HCT116 (cell line): ENCODE measurements at regions not wholly inside any gene's neighbourhood (a gene's known extent, or its start where the extent isn't known, plus 50 kb on each side); places are given as distances from the start of the nearest gene placed in this dataset.
A peak's percentile ranks its signal among the peaks of the same experiment; 100 is the strongest.
"Not testable (repeated sequence)": the region's sequence is repeated elsewhere in the genome, so short reads cannot be mapped to it uniquely, and the experiment has no call there.

Experiments
- ATAC-seq: fragments of 200-7000 bp; cut with Tn5 transposase; 2 replicates; pipeline ENCODE4 v1.9.1; 2020; ENCODE audit warnings: mild to moderate bottlenecking, moderate library complexity
- BruUV-seq: library from RNA; stranded (reverse); fragments of 400-500 nt; replicated peaks from 2 replicates; lab custom pipeline; 2021; lab: Mats Ljungman, UMichigan
- CTCF ChIA-PET: fragments of 300-600 bp; sonication (Branson Sonifier 250); formaldehyde crosslinking; loops from one replicate; lab custom pipeline; 2021; ENCODE audit warnings: antibody characterized with exemption; lab: Charles Lee
- POLR2A ChIA-PET: fragments of 300-600, 350-600 bp; sonication (Branson Sonifier 250); formaldehyde crosslinking; loops from one replicate; lab custom pipeline; 2021; ENCODE audit warnings: antibody characterized with exemption; lab: Charles Lee
- RAD21 ChIA-PET, 2 experiments: fragments of 300-600 bp; sonication (Branson Sonifier 250); formaldehyde crosslinking; loops; one replicate each; lab custom pipeline; 2023; ENCODE audit warnings: low total read pairs in 2 of 2; ENCODE audit not compliant: uncharacterized antibody in 2 of 2, unreplicated experiment in 2 of 2, low non-redundant PET in 1 of 2; lab: Charles Lee
- DNase-seq: peaks from one replicate; pipeline ENCODE4 v3.0.0-alpha.2; 2010; ENCODE audit warnings: low read depth, low spot score
- H2AFZ ChIP-seq: fragments of 200-600 bp; shearing (Covaris generic), sonication (generic); 2 replicates; pipeline ENCODE4 v1.6.1; 2017; ENCODE audit warnings: low read depth, mixed run types, mixed read lengths, antibody characterized with exemption, low read length; ENCODE audit not compliant: poor library complexity, severe bottlenecking
- H3K27ac ChIP-seq: 2 replicates; pipeline ENCODE4 v1.5.1; 2012; ENCODE audit warnings: low read depth, low read length
- H3K27me3 ChIP-seq: fragments of 200-600 bp; sonication (generic); 2 replicates; pipeline ENCODE4 v1.6.1; 2016; ENCODE audit warnings: mixed run types, low read length, mixed read lengths; ENCODE audit not compliant: insufficient read depth
- H3K36me3 ChIP-seq, 2 experiments: fragments of 200-500 bp in 1 of 2; fragments of 200-600 bp in 1 of 2; sonication (Bioruptor generic) in 1 of 2; sonication (generic) in 1 of 2; 2 replicates each; pipeline versions ENCODE4 v1.5.1 to v1.6.1; 2014 to 2016; ENCODE audit warnings: low read length in 2 of 2, inconsistent platforms in 1 of 2, mixed read lengths in 1 of 2, mixed run types in 1 of 2; ENCODE audit not compliant: insufficient read depth in 2 of 2, control insufficient read depth in 1 of 2
- H3K4me1 ChIP-seq, 2 experiments: fragments of 200-600 bp in 1 of 2; sonication (generic) in 1 of 2; 2 replicates each; pipeline versions ENCODE4 v1.5.1 to v1.6.1; 2012 to 2017; ENCODE audit warnings: low read length in 2 of 2, inconsistent platforms in 1 of 2, mild to moderate bottlenecking in 1 of 2, mixed read lengths in 1 of 2, mixed run types in 1 of 2, moderate library complexity in 1 of 2; ENCODE audit not compliant: insufficient read depth in 2 of 2, control insufficient read depth in 1 of 2
- H3K4me2 ChIP-seq: fragments of 200-600 bp; sonication (generic); 2 replicates; pipeline ENCODE4 v1.6.1; 2017; ENCODE audit warnings: mixed run types, low read length, mixed read lengths
- H3K4me3 ChIP-seq, 2 experiments: fragments of 200-600 bp in 1 of 2; sonication (generic) in 1 of 2; replicated peaks in 1 of 2; 2 replicates each; pipeline ENCODE4 v1.5.1; 2011 to 2016; ENCODE audit warnings: low read length in 2 of 2, control low read depth in 1 of 2, low read depth in 1 of 2, mild to moderate bottlenecking in 1 of 2, mixed read lengths in 1 of 2, mixed run types in 1 of 2
- H3K79me2 ChIP-seq: fragments of 200-600 bp; sonication (generic); 2 replicates; pipeline ENCODE4 v1.6.1; 2017; ENCODE audit warnings: mild to moderate bottlenecking, mixed run types, low read length, moderate library complexity, mixed read lengths; ENCODE audit not compliant: insufficient read depth
- H3K9ac ChIP-seq: fragments of 200-600 bp; sonication (generic); 2 replicates; pipeline ENCODE4 v1.6.1; 2016; ENCODE audit warnings: low read length, mixed read lengths
- H3K9me2 ChIP-seq: fragments of 200-600 bp; sonication (generic), shearing (Covaris generic); 2 replicates; pipeline ENCODE4 v1.6.1; 2017; ENCODE audit warnings: mixed run types, mild to moderate bottlenecking, moderate library complexity; ENCODE audit not compliant: insufficient read depth
- H3K9me3 ChIP-seq, 2 experiments: fragments of 200-500 bp in 1 of 2; fragments of 200-600 bp in 1 of 2; sonication (Bioruptor generic) in 1 of 2; sonication (generic) in 1 of 2; 2 replicates each; pipeline ENCODE4 v1.6.1; 2014 to 2017; ENCODE audit warnings: low read length in 2 of 2, mixed read lengths in 2 of 2, inconsistent platforms in 1 of 2, low read depth in 1 of 2, mild to moderate bottlenecking in 1 of 2, mixed run types in 1 of 2, moderate library complexity in 1 of 2; ENCODE audit not compliant: control insufficient read depth in 1 of 2, insufficient read depth in 1 of 2
- H4K20me1 ChIP-seq: fragments of 200-600 bp; sonication (generic), shearing (Covaris generic); 2 replicates; pipeline ENCODE4 v1.6.1; 2017; ENCODE audit warnings: mixed run types, mild to moderate bottlenecking, moderate library complexity; ENCODE audit not compliant: insufficient read depth
- ATF3 ChIP-seq: IDR thresholded peaks from 2 replicates; pipeline ENCODE4 v1.6.1; 2012
- CBX3 ChIP-seq: IDR thresholded peaks from 2 replicates; pipeline ENCODE4 v1.6.1; 2012; ENCODE audit warnings: low read depth
- CEBPB ChIP-seq: IDR thresholded peaks from 2 replicates; pipeline ENCODE4 v1.6.1; 2012; ENCODE audit warnings: low read depth
- CTCF ChIP-seq, 3 experiments: fragments of 200-600 bp in 1 of 3; sonication (generic) in 1 of 3; IDR thresholded peaks in 2 of 3; conservative IDR thresholded peaks in 1 of 3; 2 replicates each; pipeline ENCODE4 v1.5.1; 2012 to 2017; ENCODE audit warnings: low read depth in 2 of 3, low read length in 2 of 3, antibody characterized with exemption in 1 of 3, borderline replicate concordance in 1 of 3, control low read depth in 1 of 3, mild to moderate bottlenecking in 1 of 3, mixed read lengths in 1 of 3, mixed run types in 1 of 3, moderate library complexity in 1 of 3; ENCODE audit not compliant: insufficient read depth in 1 of 3
- EGR1 ChIP-seq: IDR thresholded peaks from 2 replicates; pipeline ENCODE4 v1.6.1; 2012; ENCODE audit warnings: low read depth
- ELF1 ChIP-seq: IDR thresholded peaks from 2 replicates; pipeline ENCODE4 v1.6.1; 2012; ENCODE audit warnings: low read depth, borderline replicate concordance
- EZH2 ChIP-seq: fragments of 200-600 bp; sonication (generic); IDR thresholded peaks from 2 replicates; pipeline ENCODE4 v1.6.1; 2017; ENCODE audit warnings: antibody characterized with exemption, mixed run types
- JUND ChIP-seq: IDR thresholded peaks from 2 replicates; pipeline ENCODE4 v1.6.1; 2012
- POLR2AphosphoS5 ChIP-seq: IDR thresholded peaks from 2 replicates; pipeline ENCODE4 v1.6.1; 2011; ENCODE audit warnings: mild to moderate bottlenecking, low read depth, low read length, moderate library complexity
- RAD21 ChIP-seq: IDR thresholded peaks from 2 replicates; pipeline ENCODE4 v1.6.1; 2012; ENCODE audit warnings: low read depth, mild to moderate bottlenecking
- SIN3A ChIP-seq: IDR thresholded peaks from 2 replicates; pipeline ENCODE4 v1.6.1; 2012; ENCODE audit warnings: low read depth
- SP1 ChIP-seq: IDR thresholded peaks from 2 replicates; pipeline ENCODE4 v1.6.1; 2012; ENCODE audit warnings: low read depth
- SRF ChIP-seq: IDR thresholded peaks from 2 replicates; pipeline ENCODE4 v1.6.1; 2012; ENCODE audit warnings: low read depth
- TCF7L2 ChIP-seq: IDR thresholded peaks from 2 replicates; pipeline ENCODE4 v1.7.0; 2011; ENCODE audit warnings: borderline replicate concordance, inconsistent platforms; ENCODE audit not compliant: insufficient read depth, insufficient read length; ENCODE audit errors: extremely low read depth
- ZNF274 ChIP-seq: fragments of 200-500 bp; sonication (Bioruptor generic); IDR thresholded peaks from 2 replicates; pipeline ENCODE4 v1.6.1; 2014; ENCODE audit warnings: mild to moderate bottlenecking, low read depth, low read length, inconsistent platforms
- intact Hi-C: fragments of 100-400 bp; cut with micrococcal nuclease; formaldehyde crosslinking; loops from 2 replicates; pipeline ENCODE4 v1.10.0; 2022

GRCh38 chr17:51366866-51367265, 106.5 kb downstream of the UTP18 start (continued):
- TF ChIP-seq CBX3 = no peak

- H3K4me1 ChIP-seq = peaks cover 5 to 44% of the 10 kb centered on the region in 2 experiments
- H3K9me2 ChIP-seq, H2AFZ ChIP-seq, H3K4me3 ChIP-seq, H3K9me3 ChIP-seq, H4K20me1 ChIP-seq, POLR2A ChIA-PET, CTCF ChIA-PET, H3K27ac ChIP-seq, H3K4me2 ChIP-seq, H3K36me3 ChIP-seq, H3K27me3 ChIP-seq, intact Hi-C loops, H3K79me2 ChIP-seq, H3K9ac ChIP-seq, RAD21 ChIA-PET, BruUV-seq, DNase-seq, ATAC-seq: not testable (repeated sequence)
Measured at GRCh38 chr17:51367836-51368235, 107.5 kb downstream of the UTP18 start.

GRCh38 chr17:51371732-51372151, 111.4 kb downstream of the UTP18 start:
- Histone ChIP-seq H3K36me3 (no peaks in the 10 kb centered on the region), H3K4me2 (peak overlapping the region; percentile 90), H3K9me2 (no peaks in the 10 kb centered on the region), H3K27me3 (no peaks in the 10 kb centered on the region), H3K79me2 (no peaks in the 10 kb centered on the region), H3K4me3 (peak overlapping the region; percentile 71 to 78), H3K9ac (peak overlapping the region; percentile 74), H3K4me1 (peaks cover 0 to 16% of the 10 kb centered on the region in 2 experiments; a peak in 1 of 4 replicates), H3K9me3 (no peaks in the 10 kb centered on the region), H3K27ac (peak overlapping the region; percentile 71), H4K20me1 (no peaks in the 10 kb centered on the region), H2AFZ (peak overlapping the region; percentile 94)
- intact Hi-C loops = loop anchor here (1.0 to 5.0 kb wide), 6 partner anchors 90 to 736 kb away; no protein-coding TSS in a partner anchor
- DNase-seq (peak; percentile 84), ATAC-seq (peak; percentile 87)
- BruUV-seq = no TSS peak
- CTCF ChIA-PET = interaction anchor here (0.6 to 2.5 kb wide), 23 partner anchors 9 to 735 kb away, joined by 3 to 18 read pairs (median 4); no protein-coding TSS in a partner anchor
- POLR2A ChIA-PET = interaction anchor here (1.3 kb wide), 1 partner anchor 34 kb away, joined by 4 read pairs; no protein-coding TSS in a partner anchor
- RAD21 ChIA-PET = interaction anchor here (0.7 to 1.2 kb wide), 5 partner anchors 53 to 393 kb away, joined by 3 to 4 read pairs (median 3); no protein-coding TSS in a partner anchor
- TF ChIP-seq CTCF (IDR thresholded peaks at IDR 0.05 in 2 of 3, conservative IDR thresholded peaks at IDR 0.05 in 1 of 3; ENCODE audit: borderline replicate concordance in 1 of 3, insufficient read depth in 1 of 3, low read depth in 2 of 3, low read length in 2 of 3) (peak; percentile 88 to 98 (median 96)), EZH2 (no peak), ATF3 (no peak), POLR2AphosphoS5 (peak; percentile 52), EGR1 (no peak), SRF (no peak), JUND (no peak), CBX3 (no peak), ZNF274 (no peak), RAD21 (peak; percentile 96), SP1 (no peak), ELF1 (no peak), CEBPB (no peak), TCF7L2 (no peak), SIN3A (no peak)
